KG1 (cell line): ENCODE measurements at regions not wholly inside any gene's neighbourhood (a gene's known extent, or its start where the extent isn't known, plus 50 kb on each side); places are given as distances from the start of the nearest gene placed in this dataset.

Experiments used
- DNase-seq: peaks from one replicate; lab custom pipeline; 2025; lab: John Stamatoyannopoulos, UW

GRCh38 chr1:78797108-78797781 is 147.6 kb downstream of the IFI44 start:
- DNase-seq, result no peak

- DNase-seq, result no peak
Observed at GRCh38 chr1:78799926-78800325, 150.3 kb downstream of the IFI44 start.

- no peak for DNase-seq
Observed at GRCh38 chr1:78814176-78814575, 164.5 kb downstream of the IFI44 start.

DNA sequence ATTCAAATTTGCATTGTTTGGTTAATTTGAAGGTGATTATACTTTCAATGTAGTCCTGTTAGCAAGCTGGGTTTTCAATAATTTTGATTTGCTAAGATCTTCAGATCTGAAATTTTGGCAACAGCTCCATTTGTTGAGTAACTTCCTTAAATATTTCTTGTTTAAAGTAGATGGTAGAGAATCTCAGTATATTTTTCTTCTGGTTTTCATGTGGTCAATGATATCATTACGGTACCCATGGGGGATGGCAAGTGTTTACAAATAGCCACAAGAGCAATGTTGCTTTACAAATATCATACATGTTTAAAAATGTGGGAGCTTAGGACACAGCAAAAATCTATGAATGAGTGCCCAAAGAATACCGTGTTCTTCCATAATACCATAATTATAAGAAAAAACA is 175.9 kb downstream of the IFI44 start:
- no peak for DNase-seq

DNA sequence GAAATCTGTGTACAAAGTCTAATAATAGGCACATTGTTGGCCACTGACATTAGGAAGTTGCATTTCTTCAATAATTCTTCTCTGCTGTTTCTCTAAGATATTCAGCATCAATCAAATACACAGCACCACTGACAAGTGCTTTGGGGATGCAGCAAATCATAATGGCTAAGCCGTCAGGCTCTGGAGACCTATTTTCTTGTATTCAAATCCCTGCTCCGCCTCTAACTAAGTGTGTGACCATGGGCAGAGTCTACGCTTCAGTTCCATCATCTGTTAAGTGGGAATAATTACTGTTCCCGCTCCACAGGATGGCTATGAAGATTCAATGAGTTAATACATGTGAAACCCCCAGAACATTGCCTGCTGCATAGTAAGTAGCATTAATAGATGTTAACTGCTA is 176.9 kb downstream of the ADGRL4 start:
- DNase-seq, result no peak

DNA sequence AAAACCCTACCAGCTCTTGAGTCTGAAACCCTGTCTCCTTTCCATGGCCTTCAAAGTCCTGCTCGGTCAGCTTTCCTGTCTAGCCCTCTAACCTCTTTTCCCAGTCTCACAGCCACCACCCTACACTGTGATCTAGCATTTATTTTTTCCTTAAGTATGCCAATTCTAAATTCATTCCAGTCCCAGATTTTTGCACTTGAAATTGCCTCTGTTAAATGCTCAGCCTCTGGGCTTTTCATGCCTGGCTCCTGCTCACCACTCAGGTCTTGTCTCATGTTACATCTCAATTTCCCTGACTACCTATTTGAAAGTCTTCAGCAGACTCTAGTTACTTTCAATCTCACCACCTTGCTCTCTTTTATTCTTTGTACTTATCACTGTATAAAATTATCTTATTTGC is 176.2 kb downstream of the ADGRL4 start:
- DNase-seq, result no peak

- DNase-seq, result no peak
Observed at GRCh38 chr1:78831731-78832360, 174.7 kb downstream of the ADGRL4 start.

- DNase-seq, result no peak
Observed at GRCh38 chr1:78833491-78833890, 173.0 kb downstream of the ADGRL4 start.

GRCh38 chr1:78834201-78834741 is 172.3 kb downstream of the ADGRL4 start:
- no peak for DNase-seq

GRCh38 chr1:78836726-78837125 is 169.8 kb downstream of the ADGRL4 start:
- peak; percentile 4 for DNase-seq

GRCh38 chr1:78839704-78840277 is 166.7 kb downstream of the ADGRL4 start:
- DNase-seq, result no peak
